GM23248 (cell line): ENCODE measurements at regions not wholly inside any gene's neighbourhood (a gene's known extent, or its start where the extent isn't known, plus 50 kb on each side); places are given as distances from the start of the nearest gene placed in this dataset.
"Not testable (repeated sequence)": the region's sequence is repeated elsewhere in the genome, so short reads cannot be mapped to it uniquely, and the experiment has no call there.

Experiments used
- DNase-seq: peaks from one replicate; pipeline ENCODE4 v3.0.0-alpha.2; 2015
- H2AFZ ChIP-seq: fragments of 200-600 bp; sonication (generic); 2 replicates; pipeline ENCODE4 v1.6.1; 2016; ENCODE audit warnings: antibody characterized with exemption
- H3F3A ChIP-seq: fragments of 200-600 bp; sonication (generic); 2 replicates; pipeline ENCODE4 v1.6.1; 2016; ENCODE audit warnings: mild to moderate bottlenecking, antibody characterized with exemption, mixed run types; ENCODE audit not compliant: insufficient read depth
- H3K27ac ChIP-seq: fragments of 200-600 bp; sonication (generic); 2 replicates; pipeline ENCODE4 v1.5.1; 2016; ENCODE audit warnings: mild to moderate bottlenecking
- H3K27me3 ChIP-seq: fragments of 200-600 bp; sonication (generic); replicated peaks from 2 replicates; pipeline ENCODE4 v1.6.1; 2016; ENCODE audit warnings: mild to moderate bottlenecking; ENCODE audit not compliant: insufficient read depth
- H3K36me3 ChIP-seq: fragments of 200-600 bp; sonication (generic); 2 replicates; pipeline ENCODE4 v1.6.1; 2016; ENCODE audit warnings: low read depth, mild to moderate bottlenecking
- H3K4me1 ChIP-seq: fragments of 200-600 bp; sonication (generic); 2 replicates; pipeline ENCODE4 v1.6.1; 2016; ENCODE audit warnings: mild to moderate bottlenecking; ENCODE audit not compliant: insufficient read depth
- H3K4me2 ChIP-seq: fragments of 200-600 bp; sonication (generic); one replicate; pipeline ENCODE4 v1.6.1; 2016; ENCODE audit warnings: mild to moderate bottlenecking; ENCODE audit not compliant: unreplicated experiment
- H3K4me3 ChIP-seq: fragments of 200-600 bp; sonication (generic); 2 replicates; pipeline ENCODE4 v1.5.1; 2016; ENCODE audit warnings: mild to moderate bottlenecking
- H3K79me2 ChIP-seq: fragments of 200-600 bp; sonication (generic); 2 replicates; pipeline ENCODE4 v1.6.1; 2016; ENCODE audit warnings: mild to moderate bottlenecking; ENCODE audit not compliant: insufficient read depth
- H3K9ac ChIP-seq: fragments of 200-600 bp; sonication (generic); 2 replicates; pipeline ENCODE4 v1.6.1; 2016; ENCODE audit warnings: mild to moderate bottlenecking
- H3K9me2 ChIP-seq: fragments of 200-600 bp; sonication (generic); 2 replicates; pipeline ENCODE4 v1.6.1; 2016; ENCODE audit warnings: mixed run types, mild to moderate bottlenecking, moderate library complexity; ENCODE audit not compliant: insufficient read depth
- H3K9me3 ChIP-seq: fragments of 200-600 bp; sonication (generic); one replicate; pipeline ENCODE4 v1.6.1; 2017; ENCODE audit warnings: low read depth
- H4K20me1 ChIP-seq: fragments of 200-600 bp; sonication (generic); 2 replicates; pipeline ENCODE4 v1.6.0; 2016; ENCODE audit not compliant: insufficient read depth
- EZH2 ChIP-seq: fragments of 200-600 bp; sonication (generic); IDR thresholded peaks from 2 replicates; pipeline ENCODE4 v1.6.1; 2018; ENCODE audit warnings: antibody characterized with exemption, mild to moderate bottlenecking; ENCODE audit not compliant: insufficient read depth, poor library complexity, severe bottlenecking
- EZH2phosphoT487 ChIP-seq: fragments of 200-600 bp; sonication (generic); IDR thresholded peaks from 2 replicates; pipeline ENCODE4 v1.6.1; 2018; ENCODE audit warnings: antibody characterized with exemption, moderate library complexity, mild to moderate bottlenecking, low read depth; ENCODE audit not compliant: insufficient read depth
- WGBS, 2 experiments: methylation state at CpG; one replicate each; pipeline ENCODE4 v1.1.6; 2015 to 2017; ENCODE audit warnings: low lambda C conversion rate in 2 of 2, low coverage in 1 of 2; ENCODE audit errors: missing lambda C conversion rate in 2 of 2; 5-methylcytosine and 5-hydroxymethylcytosine counted together
- in situ Hi-C: fragments of 300-500 bp; cut with MboI; formaldehyde crosslinking; loops from 2 replicates; pipeline ENCODE4 v1.15.0; 2020

DNA sequence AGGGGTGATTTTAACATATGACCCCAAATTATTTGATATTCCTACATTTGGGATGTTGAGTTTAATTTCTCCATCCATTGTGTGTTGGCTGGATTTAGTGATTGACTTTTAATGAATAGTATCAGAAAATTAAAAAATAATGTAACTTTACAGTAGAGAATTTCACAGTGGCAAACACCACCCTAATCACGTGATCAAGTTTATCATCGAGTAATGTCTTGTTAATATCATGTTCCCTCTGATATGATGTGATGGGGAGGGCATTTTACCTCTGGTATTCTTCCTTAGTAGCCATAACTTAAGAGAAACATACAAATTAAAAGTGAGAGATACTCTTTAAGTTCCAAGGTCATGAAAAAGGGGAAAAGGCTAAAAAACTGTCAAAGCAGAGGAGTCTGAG is 602.0 kb upstream of the CELF4 start:
- Histone ChIP-seq H3K27ac (no peak overlapping the region), H3K4me3 (no peak overlapping the region), H3K79me2 (no peaks in the 10 kb centered on the region), H3K36me3 (no peaks in the 10 kb centered on the region), H3K27me3 (no peaks in the 10 kb centered on the region), H2AFZ (no peak overlapping the region), H3K9me2 (no peaks in the 10 kb centered on the region), H3K9ac (no peak overlapping the region), H3F3A (no peaks in the 10 kb centered on the region), H3K9me3 (no peaks in the 10 kb centered on the region), H3K4me1 (no peaks in the 10 kb centered on the region), H4K20me1 (no peaks in the 10 kb centered on the region), H3K4me2 (no peak overlapping the region)
- 3 to 4% methylated on average over 2 of the region's 2 CpGs for WGBS, 2 experiments
- no peak for TF ChIP-seq EZH2phosphoT487
- TF ChIP-seq EZH2, result no peak
- no peak for DNase-seq
- in situ Hi-C loops, result no loop called here

GRCh38 chr18:38153116-38153515 is 587.5 kb upstream of the CELF4 start:
- H3K79me2 ChIP-seq, H3K9ac ChIP-seq, in situ Hi-C loops: not testable (repeated sequence)

DNA sequence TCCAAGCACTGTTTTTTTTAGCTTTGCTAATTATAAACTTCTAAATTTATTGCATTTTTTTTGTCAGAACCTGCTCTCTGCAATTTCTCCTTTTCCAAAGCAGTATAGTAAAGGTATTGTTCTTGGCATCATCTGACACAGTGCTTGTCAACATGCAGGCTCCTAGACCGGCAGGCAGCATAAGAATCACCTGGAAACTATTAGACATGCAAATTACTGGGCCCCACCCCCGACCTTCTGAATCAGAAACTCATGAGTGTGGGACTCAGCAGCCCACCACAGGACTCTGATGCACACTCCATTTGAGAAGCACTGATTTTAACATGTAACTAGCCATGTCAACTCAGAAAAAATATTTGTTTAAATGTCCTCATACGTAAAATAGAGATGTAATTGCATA is 551.1 kb upstream of the CELF4 start:
- H3K4me3 ChIP-seq, result no peak overlapping the region
- WGBS, 2 experiments, result 2 to 4% methylated on average over 3 of the region's 3 CpGs
- no peak overlapping the region for H2AFZ ChIP-seq
- H4K20me1 ChIP-seq, result no peaks in the 10 kb centered on the region
- no peaks in the 10 kb centered on the region for H3K27me3 ChIP-seq
- H3K9ac ChIP-seq, result no peak overlapping the region
- no peaks in the 10 kb centered on the region for H3K4me1 ChIP-seq
- in situ Hi-C loops, result no loop called here
- TF ChIP-seq EZH2phosphoT487, result no peak
- no peak for TF ChIP-seq EZH2
- H3K9me2 ChIP-seq, result no peaks in the 10 kb centered on the region
- DNase-seq, result no peak
- no peaks in the 10 kb centered on the region for H3K36me3 ChIP-seq
- H3K4me2 ChIP-seq, result no peak overlapping the region
- H3F3A ChIP-seq, result no peaks in the 10 kb centered on the region
- H3K27ac ChIP-seq, result no peak overlapping the region
- no peaks in the 10 kb centered on the region for H3K79me2 ChIP-seq
- no peaks in the 10 kb centered on the region for H3K9me3 ChIP-seq

More at GRCh38 chr18:38153116-38153515, 587.5 kb upstream of the CELF4 start:
- H3F3A ChIP-seq, H3K9me2 ChIP-seq, H3K4me1 ChIP-seq, H3K27ac ChIP-seq, DNase-seq, H3K9me3 ChIP-seq, H3K4me3 ChIP-seq, H3K27me3 ChIP-seq, H2AFZ ChIP-seq, H4K20me1 ChIP-seq, H3K36me3 ChIP-seq, H3K4me2 ChIP-seq: not testable (repeated sequence)

- H3K9me2 ChIP-seq, result no peaks in the 10 kb centered on the region
Observed at GRCh38 chr18:38115201-38115600, 549.6 kb upstream of the CELF4 start.

DNA sequence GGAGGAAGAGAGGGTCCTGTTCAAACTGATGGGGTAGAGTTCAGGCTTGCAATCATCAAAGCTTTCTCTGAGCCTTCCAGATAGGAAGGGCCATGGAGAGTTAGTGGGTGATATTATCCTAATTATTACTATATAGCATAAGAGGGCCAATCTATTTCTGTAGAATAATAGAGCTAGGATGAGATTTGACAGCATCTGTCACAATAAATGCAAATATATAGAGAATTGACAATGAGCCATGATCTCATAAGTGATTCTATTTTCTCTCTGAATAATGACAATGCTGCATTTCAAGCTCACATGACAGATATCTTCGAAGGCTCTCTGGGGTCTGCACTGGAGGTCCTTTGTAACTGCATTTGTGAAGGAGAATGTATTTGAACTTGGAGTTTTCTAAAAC is 521.9 kb upstream of the CELF4 start:
- Histone ChIP-seq H3K9me2 (no peaks in the 10 kb centered on the region), H3K27me3 (no peaks in the 10 kb centered on the region), H3K4me1 (no peaks in the 10 kb centered on the region), H3K36me3 (no peaks in the 10 kb centered on the region), H3K27ac (no peak overlapping the region), H3K4me3 (no peak overlapping the region), H3K4me2 (no peak overlapping the region), H3K9me3 (no peaks in the 10 kb centered on the region), H2AFZ (no peak overlapping the region), H3K9ac (no peak overlapping the region), H4K20me1 (no peaks in the 10 kb centered on the region), H3K79me2 (no peaks in the 10 kb centered on the region), H3F3A (no peaks in the 10 kb centered on the region)
- in situ Hi-C loops, result no loop called here
- TF ChIP-seq EZH2 (no peak), EZH2phosphoT487 (no peak)
- DNase-seq, result no peak
- WGBS, 2 experiments, result 0 to 10% methylated on average over 1 of the region's 1 CpG

More at GRCh38 chr18:38115201-38115600, 549.6 kb upstream of the CELF4 start:
- TF ChIP-seq EZH2phosphoT487 (no peak), EZH2 (no peak)
- no peaks in the 10 kb centered on the region for H3K79me2 ChIP-seq
- no peaks in the 10 kb centered on the region for H3K36me3 ChIP-seq
- H3K4me3 ChIP-seq, result no peak overlapping the region
- no peaks in the 10 kb centered on the region for H3K9me3 ChIP-seq
- no peaks in the 10 kb centered on the region for H4K20me1 ChIP-seq
- in situ Hi-C loops, result no loop called here
- H3K4me1 ChIP-seq, result no peaks in the 10 kb centered on the region
- 0% methylated on average over 1 of the region's 1 CpG for WGBS, 2 experiments
- no peak overlapping the region for H3K9ac ChIP-seq
- H3K4me2 ChIP-seq, result no peak overlapping the region
- no peak overlapping the region for H3K27ac ChIP-seq
- no peak overlapping the region for H2AFZ ChIP-seq
- H3F3A ChIP-seq, result no peaks in the 10 kb centered on the region
- no peak for DNase-seq
- H3K27me3 ChIP-seq, result no peaks in the 10 kb centered on the region
